PC-9 (cell line): ENCODE measurements at regions not wholly inside any gene's neighbourhood (a gene's known extent, or its start where the extent isn't known, plus 50 kb on each side); places are given as distances from the start of the nearest gene placed in this dataset.

Source experiments
- CTCF ChIP-seq: fragments of 200-600 bp; sonication (generic); conservative IDR thresholded peaks from 2 replicates; pipeline ENCODE4 v1.6.1; 2017; ENCODE audit warnings: mixed run types, antibody characterized with exemption, mild to moderate bottlenecking, moderate library complexity
- EZH2 ChIP-seq: fragments of 200-600 bp; sonication (generic); IDR thresholded peaks from 2 replicates; pipeline ENCODE4 v1.8.0; 2017; ENCODE audit warnings: antibody characterized with exemption, low read depth

- no peak for TF ChIP-seq CTCF
- no peak for TF ChIP-seq EZH2
Observed at GRCh38 chr12:22971701-22972191, 346.8 kb downstream of the ETNK1 start.
